Smooth muscle cell (in vitro differentiated cells): ENCODE measurements at regions not wholly inside any gene's neighbourhood (a gene's known extent, or its start where the extent isn't known, plus 50 kb on each side); places are given as distances from the start of the nearest gene placed in this dataset.

Experiments used
- DNase-seq: peaks from one replicate; lab custom pipeline; 2025; ENCODE audit not compliant: unreplicated experiment; lab: John Stamatoyannopoulos, UW
- H2AFZ ChIP-seq: fragments of 200-600 bp; sonication (generic); 2 replicates; pipeline ENCODE4 v1.6.0; 2016; ENCODE audit warnings: antibody characterized with exemption, low read depth, mild to moderate bottlenecking
- H3F3A ChIP-seq: fragments of 200-600 bp; sonication (generic); 2 replicates; pipeline ENCODE4 v1.6.0; 2017; ENCODE audit warnings: antibody characterized with exemption, low read depth
- H3K27ac ChIP-seq: fragments of 200-600 bp; sonication (generic); 2 replicates; pipeline ENCODE4 v1.5.1; 2016; ENCODE audit warnings: low read depth, mild to moderate bottlenecking
- H3K27me3 ChIP-seq: fragments of 200-600 bp; sonication (generic); 2 replicates; pipeline ENCODE4 v1.6.1; 2016; ENCODE audit warnings: low read depth, mild to moderate bottlenecking
- H3K36me3 ChIP-seq: fragments of 200-600 bp; sonication (generic); 2 replicates; pipeline ENCODE4 v1.5.1; 2016; ENCODE audit warnings: low read depth
- H3K4me1 ChIP-seq: fragments of 200-600 bp; sonication (generic); 2 replicates; pipeline ENCODE4 v1.5.1; 2016; ENCODE audit warnings: low read depth
- H3K4me2 ChIP-seq: fragments of 200-600 bp; sonication (generic); 2 replicates; pipeline ENCODE4 v1.6.0; 2016; ENCODE audit warnings: mild to moderate bottlenecking
- H3K4me3 ChIP-seq: fragments of 200-600 bp; sonication (generic); 2 replicates; pipeline ENCODE4 v1.5.1; 2016; ENCODE audit warnings: mild to moderate bottlenecking
- H3K79me2 ChIP-seq: fragments of 200-600 bp; sonication (generic); 2 replicates; pipeline ENCODE4 v1.6.0; 2016; ENCODE audit warnings: low read depth, mild to moderate bottlenecking
- H3K9ac ChIP-seq: fragments of 200-600 bp; sonication (generic); 2 replicates; pipeline ENCODE4 v1.6.0; 2016; ENCODE audit warnings: low read depth
- H3K9me3 ChIP-seq: fragments of 200-600 bp; sonication (generic); replicated peaks from 2 replicates; pipeline ENCODE4 v1.5.1; 2016; ENCODE audit warnings: low read depth
- H4K20me1 ChIP-seq: fragments of 200-600 bp; sonication (generic); 2 replicates; pipeline ENCODE4 v1.6.0; 2016; ENCODE audit warnings: low read depth
- WGBS: methylation state at CpG from one replicate; pipeline ENCODE4 v1.1.7; 2016; ENCODE audit warnings: low lambda C conversion rate; 5-methylcytosine and 5-hydroxymethylcytosine counted together
- TF ChIP-seq, protein P1 (sequence below): fragments of 200-600 bp; sonication (generic); IDR thresholded peaks from 2 replicates; pipeline ENCODE4 v1.5.1; 2017; ENCODE audit warnings: borderline replicate concordance, mild to moderate bottlenecking, antibody characterized with exemption; ENCODE audit not compliant: insufficient read depth, poor library complexity, severe bottlenecking

DNA sequence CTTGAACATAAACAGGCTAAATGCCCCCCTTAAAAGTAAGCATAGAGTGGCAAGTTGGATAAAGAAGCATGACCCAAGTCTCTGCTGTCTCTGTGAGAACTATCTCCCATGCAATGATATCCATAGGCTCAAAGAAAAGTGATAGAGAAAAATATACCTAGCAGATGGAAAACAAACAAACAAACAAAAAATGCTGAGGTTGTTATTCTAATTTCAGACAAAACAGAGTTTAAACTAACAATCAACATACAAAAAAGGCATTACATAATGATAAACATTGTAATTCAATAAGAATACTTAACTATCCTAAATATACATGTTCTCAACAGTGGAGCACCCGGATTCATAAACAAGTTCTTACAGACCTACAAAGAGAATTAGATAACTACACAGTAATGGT lies 626.2 kb upstream of the CNTNAP2 start:
- no peak for DNase-seq
- Histone ChIP-seq H3K9me3 (no peaks in the 10 kb centered on the region), H3F3A (no peaks in the 10 kb centered on the region), H3K79me2 (no peaks in the 10 kb centered on the region), H3K27me3 (no peaks in the 10 kb centered on the region), H3K4me3 (no peak overlapping the region), H3K36me3 (no peaks in the 10 kb centered on the region), H2AFZ (no peak overlapping the region), H3K4me1 (no peaks in the 10 kb centered on the region), H3K9ac (no peak overlapping the region), H3K4me2 (no peak overlapping the region), H4K20me1 (no peaks in the 10 kb centered on the region), H3K27ac (no peak overlapping the region)
- TF ChIP-seq, protein P1, sequence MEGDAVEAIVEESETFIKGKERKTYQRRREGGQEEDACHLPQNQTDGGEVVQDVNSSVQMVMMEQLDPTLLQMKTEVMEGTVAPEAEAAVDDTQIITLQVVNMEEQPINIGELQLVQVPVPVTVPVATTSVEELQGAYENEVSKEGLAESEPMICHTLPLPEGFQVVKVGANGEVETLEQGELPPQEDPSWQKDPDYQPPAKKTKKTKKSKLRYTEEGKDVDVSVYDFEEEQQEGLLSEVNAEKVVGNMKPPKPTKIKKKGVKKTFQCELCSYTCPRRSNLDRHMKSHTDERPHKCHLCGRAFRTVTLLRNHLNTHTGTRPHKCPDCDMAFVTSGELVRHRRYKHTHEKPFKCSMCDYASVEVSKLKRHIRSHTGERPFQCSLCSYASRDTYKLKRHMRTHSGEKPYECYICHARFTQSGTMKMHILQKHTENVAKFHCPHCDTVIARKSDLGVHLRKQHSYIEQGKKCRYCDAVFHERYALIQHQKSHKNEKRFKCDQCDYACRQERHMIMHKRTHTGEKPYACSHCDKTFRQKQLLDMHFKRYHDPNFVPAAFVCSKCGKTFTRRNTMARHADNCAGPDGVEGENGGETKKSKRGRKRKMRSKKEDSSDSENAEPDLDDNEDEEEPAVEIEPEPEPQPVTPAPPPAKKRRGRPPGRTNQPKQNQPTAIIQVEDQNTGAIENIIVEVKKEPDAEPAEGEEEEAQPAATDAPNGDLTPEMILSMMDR, result no peak
- WGBS, result 78% methylated on average over 1 of the region's 1 CpG

DNA sequence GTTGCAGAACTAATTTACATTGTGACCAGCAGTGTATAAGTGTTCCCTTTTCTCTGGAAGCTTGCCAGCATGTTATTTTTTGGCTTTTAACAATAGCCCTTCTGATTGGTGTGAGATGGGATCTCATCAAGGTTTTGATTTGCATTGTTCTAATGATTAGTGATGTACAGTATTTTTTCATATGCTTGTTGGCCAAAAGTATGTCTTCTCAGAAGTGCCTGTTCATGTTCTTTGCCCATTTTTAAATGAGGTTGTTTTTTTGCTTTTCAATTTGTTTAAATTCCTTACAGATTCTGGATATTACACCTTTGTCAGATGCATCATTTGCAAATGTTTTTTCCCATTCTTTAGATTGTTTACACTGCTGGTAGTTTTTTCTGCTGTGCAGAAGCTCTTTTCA lies 627.0 kb upstream of the CNTNAP2 start:
- H3K4me1 ChIP-seq, result no peaks in the 10 kb centered on the region
- H3K9ac ChIP-seq, result no peak overlapping the region
- H3K4me2 ChIP-seq, result no peak overlapping the region
- DNase-seq, result no peak
- no peaks in the 10 kb centered on the region for H3F3A ChIP-seq
- H3K27me3 ChIP-seq, result no peaks in the 10 kb centered on the region
- H3K79me2 ChIP-seq, result no peaks in the 10 kb centered on the region
- TF ChIP-seq, protein P1, result no peak
- H3K9me3 ChIP-seq, result no peaks in the 10 kb centered on the region
- no peak overlapping the region for H3K27ac ChIP-seq
- no peaks in the 10 kb centered on the region for H3K36me3 ChIP-seq
- no peaks in the 10 kb centered on the region for H4K20me1 ChIP-seq
- H2AFZ ChIP-seq, result no peak overlapping the region
- no peak overlapping the region for H3K4me3 ChIP-seq

DNA sequence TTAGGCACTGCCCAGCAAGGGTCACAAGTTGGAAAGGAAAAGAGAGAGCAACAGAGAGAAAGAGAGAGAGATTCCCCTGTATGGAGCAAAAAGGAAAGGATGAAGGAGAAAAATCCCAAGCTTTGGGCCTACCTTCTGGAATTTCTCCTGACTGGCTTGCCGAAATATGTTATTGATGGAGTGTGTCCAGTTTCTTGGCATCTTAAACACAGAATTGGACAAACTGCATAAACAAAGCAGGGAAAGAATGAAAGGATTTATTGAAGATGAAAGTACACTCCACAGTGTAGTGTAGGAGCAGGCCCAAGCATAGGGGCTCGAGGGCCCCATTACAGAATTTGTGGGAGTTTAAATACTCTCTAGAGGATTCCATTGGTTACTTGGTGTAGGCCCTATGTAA lies 627.8 kb upstream of the CNTNAP2 start:
- Histone ChIP-seq H3K36me3 (no peaks in the 10 kb centered on the region), H3K4me2 (no peak overlapping the region), H3K4me1 (no peaks in the 10 kb centered on the region), H3K27me3 (no peaks in the 10 kb centered on the region), H3F3A (no peaks in the 10 kb centered on the region), H3K79me2 (no peaks in the 10 kb centered on the region), H3K9ac (no peak overlapping the region), H4K20me1 (no peaks in the 10 kb centered on the region), H3K9me3 (no peaks in the 10 kb centered on the region), H3K4me3 (no peak overlapping the region), H2AFZ (no peak overlapping the region), H3K27ac (no peak overlapping the region)
- 51% methylated on average over 2 of the region's 2 CpGs for whole genome bisulfite sequencing
- DNase-seq, result no peak
- TF ChIP-seq, protein P1, result no peak

DNA sequence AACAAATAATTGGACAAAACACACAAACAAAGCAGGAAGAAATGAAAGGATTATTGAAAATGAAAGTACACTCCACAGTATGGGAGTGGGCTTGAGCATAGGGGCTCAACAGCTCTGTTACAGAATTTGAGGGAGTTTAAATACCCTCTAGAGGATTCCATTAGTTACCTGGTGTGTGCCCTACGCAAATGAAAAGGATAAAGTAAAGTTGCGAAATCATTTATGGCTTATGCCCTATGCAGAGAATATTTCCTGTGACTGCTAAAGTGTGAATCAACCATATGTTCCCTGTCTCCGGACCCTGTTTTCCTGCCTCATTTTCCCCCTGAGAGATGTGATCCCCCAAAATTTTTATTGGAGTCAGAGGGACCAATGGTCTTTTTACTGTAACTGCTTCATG lies 634.6 kb upstream of the CNTNAP2 start:
- H3K79me2 ChIP-seq, result no peaks in the 10 kb centered on the region

More for the DNA sequence above, 634.6 kb upstream of the CNTNAP2 start:
- Histone ChIP-seq H3K4me3 (no peak overlapping the region), H3F3A (no peaks in the 10 kb centered on the region), H4K20me1 (no peaks in the 10 kb centered on the region), H3K4me2 (no peak overlapping the region), H3K9ac (no peak overlapping the region), H3K27me3 (no peaks in the 10 kb centered on the region), H3K4me1 (no peaks in the 10 kb centered on the region), H3K27ac (no peak overlapping the region), H3K9me3 (no peaks in the 10 kb centered on the region), H2AFZ (no peak overlapping the region), H3K36me3 (no peaks in the 10 kb centered on the region)
- no peak for DNase-seq
- TF ChIP-seq, protein P1, result no peak
- WGBS, result 68% methylated on average over 3 of the region's 3 CpGs
